AG10803 (cell line): ENCODE measurements at regions not wholly inside any gene's neighbourhood (a gene's known extent, or its start where the extent isn't known, plus 50 kb on each side); places are given as distances from the start of the nearest gene placed in this dataset.

ENCODE experiments used
- DNase-seq: peaks from one replicate; pipeline ENCODE4 v3.0.0; 2010; ENCODE audit warnings: low read depth
- H3K4me3 ChIP-seq: 2 replicates; pipeline ENCODE4 v1.5.1; 2011; ENCODE audit warnings: mild to moderate bottlenecking, low read length, control low read depth
- TF ChIP-seq, protein P1 (sequence below): conservative IDR thresholded peaks from 2 replicates; pipeline ENCODE4 v1.5.1; 2011; ENCODE audit warnings: mild to moderate bottlenecking, low read length, control low read depth, inconsistent platforms

DNA sequence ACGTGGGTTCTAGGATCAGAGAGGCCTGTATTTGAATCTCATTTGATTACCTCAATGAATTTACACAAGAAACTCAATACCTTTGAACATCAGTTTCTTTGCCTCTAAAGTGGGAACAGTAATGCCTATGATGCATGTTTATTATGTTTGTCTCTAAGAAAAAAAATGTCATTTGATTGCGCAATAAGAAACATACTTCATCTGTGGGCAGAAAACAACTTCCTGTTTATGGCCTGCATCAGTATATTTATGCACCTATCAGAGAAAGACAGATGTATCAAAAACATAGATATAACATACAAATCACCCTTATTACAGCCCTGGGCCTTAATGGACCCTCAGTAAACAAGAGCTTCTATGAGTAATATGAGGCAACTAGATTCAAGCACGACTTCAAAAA, 516.4 kb upstream of the ARID1B start:
- DNase-seq = no peak
- TF ChIP-seq, protein P1, sequence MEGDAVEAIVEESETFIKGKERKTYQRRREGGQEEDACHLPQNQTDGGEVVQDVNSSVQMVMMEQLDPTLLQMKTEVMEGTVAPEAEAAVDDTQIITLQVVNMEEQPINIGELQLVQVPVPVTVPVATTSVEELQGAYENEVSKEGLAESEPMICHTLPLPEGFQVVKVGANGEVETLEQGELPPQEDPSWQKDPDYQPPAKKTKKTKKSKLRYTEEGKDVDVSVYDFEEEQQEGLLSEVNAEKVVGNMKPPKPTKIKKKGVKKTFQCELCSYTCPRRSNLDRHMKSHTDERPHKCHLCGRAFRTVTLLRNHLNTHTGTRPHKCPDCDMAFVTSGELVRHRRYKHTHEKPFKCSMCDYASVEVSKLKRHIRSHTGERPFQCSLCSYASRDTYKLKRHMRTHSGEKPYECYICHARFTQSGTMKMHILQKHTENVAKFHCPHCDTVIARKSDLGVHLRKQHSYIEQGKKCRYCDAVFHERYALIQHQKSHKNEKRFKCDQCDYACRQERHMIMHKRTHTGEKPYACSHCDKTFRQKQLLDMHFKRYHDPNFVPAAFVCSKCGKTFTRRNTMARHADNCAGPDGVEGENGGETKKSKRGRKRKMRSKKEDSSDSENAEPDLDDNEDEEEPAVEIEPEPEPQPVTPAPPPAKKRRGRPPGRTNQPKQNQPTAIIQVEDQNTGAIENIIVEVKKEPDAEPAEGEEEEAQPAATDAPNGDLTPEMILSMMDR = no peak
- no peak overlapping the region for H3K4me3 ChIP-seq

DNA sequence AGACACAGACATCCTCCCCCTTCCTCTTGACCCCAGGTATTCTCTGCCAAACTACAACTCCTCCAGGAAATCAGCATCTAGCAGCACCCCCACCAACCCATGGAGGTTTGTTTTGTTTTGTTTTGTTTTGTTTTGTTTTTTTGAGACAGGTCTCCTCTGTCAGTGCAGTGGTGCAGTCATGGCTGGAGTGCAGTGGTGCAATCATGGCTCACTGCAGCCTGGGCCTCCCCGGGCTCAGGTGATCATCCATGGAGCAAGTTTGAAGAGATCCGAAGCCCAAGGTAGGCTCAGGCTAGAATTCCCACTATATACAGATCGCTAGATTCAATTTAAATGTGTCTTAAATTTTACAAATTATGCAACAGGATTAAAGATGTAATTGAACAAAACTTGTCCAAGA, 518.2 kb upstream of the ARID1B start:
- no peak for DNase-seq
- TF ChIP-seq, protein P1 = no peak
- no peak overlapping the region for H3K4me3 ChIP-seq

DNA sequence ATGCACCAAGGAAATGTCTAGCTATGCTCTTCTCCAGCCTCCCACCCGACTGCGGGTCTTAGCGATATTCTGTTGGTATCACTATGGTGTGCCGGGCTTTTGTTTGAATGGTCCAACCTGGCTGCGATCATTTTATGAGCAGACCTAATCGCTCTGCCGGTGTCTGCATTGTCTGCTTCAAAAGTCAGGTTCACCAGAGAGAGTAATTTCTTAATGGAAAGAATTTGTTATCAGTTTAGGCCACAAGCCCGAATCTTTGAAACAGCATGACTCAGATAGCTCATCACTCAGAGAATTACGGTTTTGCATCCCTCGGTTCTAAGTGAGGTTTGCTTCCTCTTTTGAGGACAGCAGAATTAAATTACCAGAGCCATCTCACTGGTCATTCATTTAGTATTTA, 521.0 kb upstream of the ARID1B start:
- no peak overlapping the region for H3K4me3 ChIP-seq
- TF ChIP-seq, protein P1 = no peak
- DNase-seq = no peak

DNA sequence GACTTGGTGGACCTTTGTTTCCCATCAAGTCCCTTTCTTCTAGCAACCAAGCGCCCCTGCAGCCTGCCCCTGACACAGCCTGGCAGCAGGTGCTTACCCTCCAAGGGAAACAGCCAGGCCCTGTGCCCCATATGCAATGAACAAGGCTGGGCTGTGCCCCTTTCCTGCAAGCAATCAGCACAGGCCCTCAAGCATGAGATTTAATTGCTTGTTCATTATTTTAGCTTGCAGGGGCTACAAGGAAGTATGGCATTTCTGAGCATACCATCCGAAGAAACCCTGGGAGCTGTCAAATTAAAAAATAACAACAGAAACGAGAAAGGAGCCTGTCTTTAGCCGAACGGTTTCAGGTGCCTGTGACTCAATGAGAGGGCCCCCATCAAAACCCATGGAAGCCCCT, 522.9 kb upstream of the ARID1B start:
- no peak overlapping the region for H3K4me3 ChIP-seq
- TF ChIP-seq, protein P1 = no peak
- no peak for DNase-seq

GRCh38 chr6:156250593-156250992, 526.6 kb upstream of the ARID1B start:
- TF ChIP-seq, protein P1 = no peak
- H3K4me3 ChIP-seq = no peak overlapping the region
- no peak for DNase-seq

GRCh38 chr6:156242206-156242605, 535.0 kb upstream of the ARID1B start:
- DNase-seq = no peak
- TF ChIP-seq, protein P1 = no peak
- no peak overlapping the region for H3K4me3 ChIP-seq

DNA sequence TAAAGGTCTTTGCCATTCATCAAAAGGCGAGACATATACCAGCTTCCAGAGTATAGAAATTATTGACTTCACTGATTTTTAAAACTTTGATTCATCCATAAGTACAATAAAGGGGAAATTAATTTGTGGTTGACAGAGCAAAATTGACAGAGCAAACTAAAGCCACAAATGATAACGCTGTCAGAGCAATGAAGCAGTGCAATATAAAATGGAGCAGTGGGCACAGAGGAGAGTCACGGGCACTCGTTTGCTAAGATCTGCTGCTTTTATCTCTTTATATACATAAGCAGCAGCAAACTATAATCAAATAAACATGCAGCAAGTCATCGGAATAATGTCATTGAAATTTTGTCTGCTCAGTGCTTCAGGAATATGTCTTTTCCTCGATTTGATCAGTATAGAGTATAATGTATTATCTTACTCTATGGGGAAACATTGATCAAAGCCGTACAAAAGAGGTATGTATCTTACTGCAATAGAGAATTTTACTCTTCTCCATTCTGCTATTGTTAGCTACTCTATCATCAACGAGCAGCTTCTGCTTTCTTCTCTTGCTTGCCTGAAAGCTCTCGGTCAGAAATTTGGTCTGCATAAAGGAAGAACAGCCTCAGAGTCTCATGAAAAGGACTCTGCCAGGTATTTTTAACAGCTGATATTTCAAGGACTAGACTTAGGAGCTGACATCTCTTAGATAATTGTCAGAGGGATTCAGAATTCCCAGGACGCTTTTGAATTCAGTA, 546.0 kb upstream of the ARID1B start:
- no peak for DNase-seq
- TF ChIP-seq, protein P1 = no peak
- H3K4me3 ChIP-seq = no peak overlapping the region
